SK-N-SH (cell line): ENCODE measurements at regions not wholly inside any gene's neighbourhood (a gene's known extent, or its start where the extent isn't known, plus 50 kb on each side); places are given as distances from the start of the nearest gene placed in this dataset.

Experiments
- CTCF ChIA-PET: fragments of 300-600, 350-600 bp; formaldehyde crosslinking; extraction: SDS; loops from one replicate; lab custom pipeline; 2021; lab: Yijun Ruan, JAX
- POLR2A ChIA-PET: fragments of 350-600 bp; sonication (Branson Sonifier 250); formaldehyde crosslinking; extraction: SDS; loops from one replicate; lab custom pipeline; 2020; ENCODE audit warnings: antibody characterized with exemption, inconsistent platforms; lab: Yijun Ruan, JAX
- DNase-seq: peaks from one replicate; pipeline ENCODE4 v3.0.0; 2012
- H2AFZ ChIP-seq: fragments of 200-600 bp; sonication (generic); 2 replicates; pipeline ENCODE4 v1.8.1; 2016; ENCODE audit warnings: antibody characterized with exemption, mild to moderate bottlenecking, low read depth
- H3F3A ChIP-seq: fragments of 200-600 bp; sonication (generic); replicated peaks from 2 replicates; pipeline ENCODE3; 2016; ENCODE audit warnings: antibody characterized with exemption, mild to moderate bottlenecking; ENCODE audit not compliant: insufficient read depth
- H3K27ac ChIP-seq, 2 experiments: fragments of 200-500 bp in 1 of 2; fragments of 200-600 bp in 1 of 2; sonication (Bioruptor generic) in 1 of 2; sonication (generic), shearing (Covaris generic) in 1 of 2; 2 replicates each; pipeline versions ENCODE4 v1.5.1 to v1.6.1; 2014 to 2016; ENCODE audit warnings: low read depth in 2 of 2, inconsistent platforms in 1 of 2, low read length in 1 of 2, mild to moderate bottlenecking in 1 of 2, mixed read lengths in 1 of 2
- H3K27me3 ChIP-seq: fragments of 200-600 bp; sonication (generic), shearing (Covaris generic); 2 replicates; pipeline ENCODE4 v1.6.1; 2016; ENCODE audit warnings: mixed run types; ENCODE audit not compliant: insufficient read depth
- H3K36me3 ChIP-seq, 2 experiments: fragments of 200-500 bp in 1 of 2; fragments of 200-600 bp in 1 of 2; sonication (Bioruptor generic) in 1 of 2; sonication (generic) in 1 of 2; replicated peaks in 1 of 2; 2 replicates each; pipeline versions ENCODE3 to v1.5.1; 2014 to 2016; ENCODE audit warnings: low read length in 1 of 2, mild to moderate bottlenecking in 1 of 2; ENCODE audit not compliant: insufficient read depth in 2 of 2, control insufficient read depth in 1 of 2
- H3K4me1 ChIP-seq, 2 experiments: fragments of 200-500 bp in 1 of 2; fragments of 200-600 bp in 1 of 2; sonication (Bioruptor generic) in 1 of 2; sonication (generic), shearing (Covaris generic) in 1 of 2; 2 replicates each; pipeline versions ENCODE4 v1.5.1 to v1.6.1; 2014 to 2016; ENCODE audit warnings: low read depth in 1 of 2, low read length in 1 of 2, mixed run types in 1 of 2; ENCODE audit not compliant: insufficient read depth in 2 of 2, control insufficient read depth in 1 of 2
- H3K4me2 ChIP-seq: fragments of 200-600 bp; sonication (generic), shearing (Covaris generic); 2 replicates; pipeline ENCODE4 v1.6.1; 2017; ENCODE audit warnings: mixed run types
- H3K4me3 ChIP-seq, 2 experiments: fragments of 200-500 bp in 1 of 2; fragments of 200-600 bp in 1 of 2; sonication (Bioruptor generic) in 1 of 2; sonication (generic), shearing (Covaris generic) in 1 of 2; 2 replicates each; pipeline versions ENCODE4 v1.5.1 to v1.8.1; 2014 to 2016; ENCODE audit warnings: low read depth in 2 of 2, inconsistent platforms in 1 of 2, low read length in 1 of 2, mild to moderate bottlenecking in 1 of 2, mixed read lengths in 1 of 2, moderate library complexity in 1 of 2
- H3K79me2 ChIP-seq: fragments of 200-600 bp; sonication (generic); 2 replicates; pipeline ENCODE4 v1.8.1; 2017; ENCODE audit warnings: mild to moderate bottlenecking; ENCODE audit not compliant: insufficient read depth
- H3K9ac ChIP-seq: fragments of 200-600 bp; sonication (generic); 2 replicates; pipeline ENCODE4 v1.6.1; 2017; ENCODE audit warnings: mixed run types
- H3K9me2 ChIP-seq: fragments of 200-600 bp; sonication (generic); 2 replicates; pipeline ENCODE4 v1.6.1; 2017; ENCODE audit warnings: mixed run types
- H3K9me3 ChIP-seq: fragments of 200-600 bp; sonication (generic); 2 replicates; pipeline ENCODE4 v1.6.1; 2017; ENCODE audit warnings: mixed run types, mild to moderate bottlenecking, moderate library complexity
- H4K20me1 ChIP-seq: fragments of 200-600 bp; sonication (generic); 2 replicates; pipeline ENCODE4 v1.6.1; 2017; ENCODE audit warnings: mild to moderate bottlenecking, mixed run types; ENCODE audit not compliant: insufficient read depth
- EP300 ChIP-seq, 2 experiments: IDR thresholded peaks; 2 replicates each; pipeline versions ENCODE4 v1.4.0 to v1.6.1; 2012; ENCODE audit warnings: borderline replicate concordance in 1 of 2, low read depth in 1 of 2, low read length in 1 of 2
- GABPA ChIP-seq: IDR thresholded peaks from 2 replicates; pipeline ENCODE4 v1.4.0; 2012; ENCODE audit warnings: low read depth, mild to moderate bottlenecking
- NFIC ChIP-seq: IDR thresholded peaks from 2 replicates; pipeline ENCODE4 v1.4.0; 2012; ENCODE audit warnings: borderline replicate concordance
- NRF1 ChIP-seq: IDR thresholded peaks from 2 replicates; pipeline ENCODE4 v1.6.1; 2012; ENCODE audit warnings: low read depth, mild to moderate bottlenecking, low read length
- PBX3 ChIP-seq: IDR thresholded peaks from 2 replicates; pipeline ENCODE4; 2012
- REST ChIP-seq: IDR thresholded peaks from 2 replicates; pipeline ENCODE4 v1.6.1; 2012; ENCODE audit warnings: mild to moderate bottlenecking, low read depth, low read length, moderate library complexity
- RXRA ChIP-seq: IDR thresholded peaks from 2 replicates; pipeline ENCODE4 v1.4.0; 2012; ENCODE audit warnings: low read depth, mild to moderate bottlenecking, borderline replicate concordance
- TAF1 ChIP-seq: IDR thresholded peaks from 2 replicates; pipeline ENCODE4 v1.6.1; 2012; ENCODE audit warnings: low read depth, mild to moderate bottlenecking, low read length, moderate library complexity, borderline replicate concordance
- TCF12 ChIP-seq: IDR thresholded peaks from 2 replicates; pipeline ENCODE4 v1.4.0; 2012
- TEAD4 ChIP-seq: IDR thresholded peaks from 2 replicates; pipeline ENCODE4 v1.4.0; 2012; ENCODE audit warnings: mild to moderate bottlenecking, borderline replicate concordance; ENCODE audit not compliant: insufficient read depth
- USF2 ChIP-seq: fragments of 150-350 bp; IDR thresholded peaks from 2 replicates; pipeline ENCODE4 v1.6.1; 2017; ENCODE audit warnings: antibody characterized with exemption, low read length, low read depth, borderline replicate concordance
- WGBS: methylation state at CpG from one replicate; pipeline ENCODE4 v1.1.6; 2017; ENCODE audit warnings: low lambda C conversion rate; 5-methylcytosine and 5-hydroxymethylcytosine counted together

- Histone ChIP-seq H3K9me3 (no peaks in the 10 kb centered on the region), H3K79me2 (no peaks in the 10 kb centered on the region), H3K9ac (no peak overlapping the region), H4K20me1 (no peaks in the 10 kb centered on the region), H3K27ac (no peak overlapping the region; a peak in 1 of 4 replicates), H3K4me2 (no peak overlapping the region), H3K27me3 (no peaks in the 10 kb centered on the region), H3F3A (peaks cover 19% of the 10 kb centered on the region), H2AFZ (no peak overlapping the region), H3K4me1 (peaks cover 0 to 29% of the 10 kb centered on the region in 2 experiments; a peak in 2 of 4 replicates)
- no peak for DNase-seq
- POLR2A ChIA-PET: no interaction called here
- CTCF ChIA-PET: no interaction called here
- WGBS: 97% methylated on average over 3 of the region's 3 CpGs
- TF ChIP-seq TCF12 (no peak), GABPA (no peak), REST (no peak), TEAD4 (no peak), TAF1 (no peak)
- TF ChIP-seq, all 33 proteins: peak for 0
- Histone ChIP-seq H3K9me2 (no peaks in the 10 kb centered on the region), H3K4me3 (no peak overlapping the region), H3K36me3 (no peaks in the 10 kb centered on the region)
These were observed 708.9 kb upstream of the CITED2 start for GRCh38 chr6:140083375-140083774.

- Histone ChIP-seq H3K36me3 (no peaks in the 10 kb centered on the region), H3K9me3 (no peaks in the 10 kb centered on the region), H3F3A (peaks cover 24% of the 10 kb centered on the region), H3K4me1 (peaks cover 0 to 34% of the 10 kb centered on the region in 2 experiments; a peak in 3 of 4 replicates), H3K27ac (no peak overlapping the region; a peak in 1 of 4 replicates), H3K9me2 (no peaks in the 10 kb centered on the region), H3K9ac (no peak overlapping the region), H4K20me1 (no peaks in the 10 kb centered on the region), H2AFZ (no peak overlapping the region), H3K27me3 (no peaks in the 10 kb centered on the region), H3K4me2 (no peak overlapping the region), H3K79me2 (no peaks in the 10 kb centered on the region), H3K4me3 (no peak overlapping the region)
- TF ChIP-seq RXRA (0 out of 2 replicates have a peak, but pooled peaks have one; percentile 11), NRF1 (no peak), PBX3 (peak; percentile 62), USF2 (no peak), NFIC (peak; percentile 23; the same call in 1 of the 2 replicates), EP300 (IDR thresholded peaks at IDR 0.05; ENCODE audit: borderline replicate concordance in 1 of 2, low read depth in 1 of 2, low read length in 1 of 2) (0 out of 4 replicates have a peak, but pooled peaks of 1 of the 2 experiments have one; percentile 11), TCF12 (peak; percentile 32; the same call in 1 of the 2 replicates)
- 23% methylated on average over 1 of the region's 1 CpG for WGBS
- ChIA-PET POLR2A (no interaction called here), CTCF (no interaction called here)
- DNase-seq: no peak
These were observed 708.4 kb upstream of the CITED2 start for GRCh38 chr6:140082867-140083297.
